ENCODE measurements at regions not wholly inside any gene's neighbourhood (a gene's known extent, or its start where the extent isn't known, plus 50 kb on each side); places are given as distances from the start of the nearest gene placed in this dataset.

DNA sequence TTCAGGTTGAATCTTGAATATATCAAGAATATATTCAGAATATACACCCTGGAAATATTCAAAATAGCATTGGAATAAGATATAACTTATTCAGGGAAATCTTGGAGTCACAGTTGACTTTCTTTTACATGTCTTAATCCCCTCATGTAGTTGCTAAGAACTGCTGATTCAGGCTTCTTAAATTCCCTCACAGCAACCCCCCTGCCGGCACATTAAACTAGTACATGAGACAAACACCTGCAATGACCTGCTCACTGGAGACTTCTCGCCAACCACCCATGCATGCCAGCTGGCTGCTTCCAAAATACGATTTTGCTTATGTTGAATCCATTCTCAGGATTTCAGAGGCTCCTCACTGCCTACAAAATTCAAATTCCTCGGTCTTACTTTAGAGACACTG, 997.1 kb downstream of the EFNB2 start:
- WGBS, 2 experiments (ENCODE audit: extremely low coverage in 1 of 2, insufficient coverage in 1 of 2, insufficient read length in 1 of 2, insufficient replicate concordance in 2 of 2, low coverage in 1 of 2, low lambda C conversion rate in 2 of 2, missing lambda C conversion rate in 1 of 2) = 85% methylated on average over 4 of the region's 4 CpGs; no CpG with 5 or more reads in 1 of the 2 experiments

More for the DNA sequence above, 997.1 kb downstream of the EFNB2 start:
- Histone ChIP-seq H2BK12ac (ENCODE audit: low read depth, low read length) (no peak overlapping the region), H4K8ac (ENCODE audit: extremely low read depth, insufficient read depth, low read length) (no peak overlapping the region), H2AFZ (ENCODE audit: low read length) (no peak overlapping the region), H3K56ac (replicated peaks; ENCODE audit: insufficient read length, low read depth, low read length) (no peak overlapping the region), H3K27me3 (replicated peaks in 1 of 4; ENCODE audit: control insufficient read depth in 3 of 4, extremely low read depth in 1 of 4, insufficient read depth in 3 of 4, low read length in 3 of 4) (no peaks in the 10 kb centered on the region), H4K20me1 (replicated peaks in 1 of 2; ENCODE audit: control insufficient read depth in 1 of 2, insufficient read depth in 2 of 2, low read length in 2 of 2) (no peaks in the 10 kb centered on the region), H3K9ac (replicated peaks in 1 of 4; ENCODE audit: extremely low read depth in 1 of 4, low read depth in 3 of 4, low read length in 3 of 4) (no peak overlapping the region), H2BK15ac (ENCODE audit: low read length) (no peak overlapping the region), H2BK20ac (ENCODE audit: low read length) (no peak overlapping the region), H3K4ac (replicated peaks; ENCODE audit: insufficient read length, low read depth, low read length) (no peak overlapping the region), H3K4me1 (replicated peaks in 1 of 4; ENCODE audit: control insufficient read depth in 3 of 4, insufficient read depth in 4 of 4, low read length in 3 of 4) (no peaks in the 10 kb centered on the region), H2AK5ac (ENCODE audit: low read depth, low read length) (no peak overlapping the region), H3K4me2 (ENCODE audit: insufficient read depth in 1 of 2, low read depth in 2 of 2, low read length in 2 of 2) (no peak overlapping the region), H3K27ac (ENCODE audit: low read depth, low read length) (no peak overlapping the region), H4K5ac (ENCODE audit: insufficient read length, low read depth, low read length) (no peak overlapping the region), H3K23me2 (ENCODE audit: low read depth, low read length) (no peaks in the 10 kb centered on the region), H3K36me3 (ENCODE audit: control insufficient read depth in 2 of 4, insufficient read depth in 4 of 4, low read length in 3 of 4) (no peaks in the 10 kb centered on the region), H3K18ac (ENCODE audit: extremely low read depth, low read length) (no peak overlapping the region), H2BK120ac (replicated peaks; ENCODE audit: low read depth, low read length) (no peak overlapping the region), H3K23ac (ENCODE audit: insufficient read length) (no peak overlapping the region), H2BK5ac (ENCODE audit: low read depth, low read length) (no peak overlapping the region), H3K79me1 (ENCODE audit: low read depth, low read length) (no peaks in the 10 kb centered on the region), H3K79me2 (ENCODE audit: control insufficient read depth in 1 of 2, insufficient read depth in 2 of 2, low read length in 2 of 2) (no peaks in the 10 kb centered on the region), H3K4me3 (ENCODE audit: extremely low read depth in 1 of 4, insufficient read depth in 2 of 4, low read depth in 3 of 4, low read length in 4 of 4) (no peak overlapping the region), H4K91ac (replicated peaks; ENCODE audit: insufficient read length, low read length) (no peak overlapping the region), H3K9me3 (ENCODE audit: insufficient read depth in 2 of 2, low read depth in 1 of 2, low read length in 1 of 2) (no peaks in the 10 kb centered on the region), H3K14ac (ENCODE audit: insufficient read length) (no peak overlapping the region)
- no peak for FAIRE-seq
- TF ChIP-seq CREB1 (IDR thresholded peaks at IDR 0.05) (no peak), JUND (IDR thresholded peaks at IDR 0.05; ENCODE audit: low read length) (no peak), CEBPB (IDR thresholded peaks at IDR 0.05; ENCODE audit: low read depth, low read length) (no peak), GTF2F1 (IDR thresholded peaks at IDR 0.05; ENCODE audit: borderline replicate concordance, low read depth, low read length) (no peak), TEAD4 (IDR thresholded peaks at IDR 0.05; ENCODE audit: low read depth, low read length) (no peak), PHF8 (conservative IDR thresholded peaks at IDR 0.05; ENCODE audit: low read depth, low read length) (no peak), MAFK (IDR thresholded peaks at IDR 0.05; ENCODE audit: low read depth, low read length) (peak; percentile 82), BACH1 (IDR thresholded peaks at IDR 0.05; ENCODE audit: low read length) (peak; percentile 79), KDM1A (IDR thresholded peaks at IDR 0.05; ENCODE audit: borderline replicate concordance, low read length) (no peak), SP1 (IDR thresholded peaks at IDR 0.05; ENCODE audit: low read depth, low read length) (no peak), NANOG (IDR thresholded peaks at IDR 0.05; ENCODE audit: insufficient read depth, low read depth, low read length, poor library complexity, severe bottlenecking) (no peak), SRF (IDR thresholded peaks at IDR 0.05; ENCODE audit: low read depth, low read length) (no peak)
- TF ChIP-seq, protein P1, sequence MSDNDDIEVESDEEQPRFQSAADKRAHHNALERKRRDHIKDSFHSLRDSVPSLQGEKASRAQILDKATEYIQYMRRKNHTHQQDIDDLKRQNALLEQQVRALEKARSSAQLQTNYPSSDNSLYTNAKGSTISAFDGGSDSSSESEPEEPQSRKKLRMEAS (IDR thresholded peaks at IDR 0.05) = no peak
- no peak for DNase-seq (ENCODE audit: low read depth in 1 of 2, low spot score in 2 of 2)
- CTCF ChIA-PET (ENCODE audit: partially characterized antibody) = interaction anchor here (0.5 kb wide), 1 partner anchor 175 kb away, joined by 4 read pairs; no protein-coding TSS in a partner anchor
- POLR2A ChIA-PET (ENCODE audit: partially characterized antibody) = no interaction called here
